ENCODE measurements at regions not wholly inside any gene's neighbourhood (a gene's known extent, or its start where the extent isn't known, plus 50 kb on each side); places are given as distances from the start of the nearest gene placed in this dataset.
"Not testable (repeated sequence)": the region's sequence is repeated elsewhere in the genome, so short reads cannot be mapped to it uniquely, and the experiment has no call there.

GRCh38 chr3:110519071-110519470, 552.5 kb upstream of the NECTIN3 start:
- no peak overlapping the region for H3K4me3 ChIP-seq (ENCODE audit: low read depth, low read length, poor library complexity, severe bottlenecking)
- intact Hi-C loops (cut with micrococcal nuclease; ENCODE audit: unreplicated experiment), result no loop called here
- H3K9me3 ChIP-seq (ENCODE audit: low read depth, low read length, poor library complexity, severe bottlenecking), result no peaks in the 10 kb centered on the region
- no peaks in the 10 kb centered on the region for H3K36me3 ChIP-seq (ENCODE audit: insufficient read depth, low read length, poor library complexity, severe bottlenecking)
- POLR2A ChIA-PET (ENCODE audit: low non-redundant PET), result no interaction called here
- CTCF ChIA-PET, result no interaction called here
- no peak overlapping the region for H3K27ac ChIP-seq (ENCODE audit: low read depth, low read length, poor library complexity, severe bottlenecking)
- BruUV-seq (replicated peaks), result no TSS peak
- H3K27me3 ChIP-seq (replicated peaks; ENCODE audit: insufficient read depth, low read depth, low read length, poor library complexity), result no peaks in the 10 kb centered on the region
- DNase-seq (ENCODE audit: low spot score), result no peak
- H3K4me1 ChIP-seq (ENCODE audit: insufficient read depth, low read length, poor library complexity, severe bottlenecking), result no peaks in the 10 kb centered on the region
- no peak for TF ChIP-seq CTCF (conservative IDR thresholded peaks at IDR 0.05; ENCODE audit: low read depth, low read length)
- no peak for TF ChIP-seq EZH2 (IDR thresholded peaks at IDR 0.05; ENCODE audit: borderline replicate concordance, low read depth, low read length, poor library complexity, severe bottlenecking)

GRCh38 chr3:110521019-110521418, 550.6 kb upstream of the NECTIN3 start:
- CTCF ChIA-PET, result no interaction called here
- POLR2A ChIA-PET (ENCODE audit: low non-redundant PET), result no interaction called here
- intact Hi-C loops (cut with micrococcal nuclease; ENCODE audit: unreplicated experiment), result no loop called here
- H3K9me3 ChIP-seq (ENCODE audit: low read depth, low read length, poor library complexity, severe bottlenecking), result no peaks in the 10 kb centered on the region
- DNase-seq (ENCODE audit: low spot score), result no peak
- H3K27ac ChIP-seq (ENCODE audit: low read depth, low read length, poor library complexity, severe bottlenecking), result no peak overlapping the region
- H3K36me3 ChIP-seq (ENCODE audit: insufficient read depth, low read length, poor library complexity, severe bottlenecking), result no peaks in the 10 kb centered on the region
- TF ChIP-seq EZH2 (IDR thresholded peaks at IDR 0.05; ENCODE audit: borderline replicate concordance, low read depth, low read length, poor library complexity, severe bottlenecking), result no peak
- TF ChIP-seq CTCF (conservative IDR thresholded peaks at IDR 0.05; ENCODE audit: low read depth, low read length), result no peak
- H3K4me3 ChIP-seq (ENCODE audit: low read depth, low read length, poor library complexity, severe bottlenecking), result no peak overlapping the region
- no peaks in the 10 kb centered on the region for H3K27me3 ChIP-seq (replicated peaks; ENCODE audit: insufficient read depth, low read depth, low read length, poor library complexity)
- H3K4me1 ChIP-seq (ENCODE audit: insufficient read depth, low read length, poor library complexity, severe bottlenecking), result no peaks in the 10 kb centered on the region
- no TSS peak for BruUV-seq (replicated peaks)

GRCh38 chr3:110525558-110526064, 546.0 kb upstream of the NECTIN3 start:
- H3K36me3 ChIP-seq (ENCODE audit: insufficient read depth, low read length, poor library complexity, severe bottlenecking); H3K27ac ChIP-seq (ENCODE audit: low read depth, low read length, poor library complexity, severe bottlenecking); CTCF ChIA-PET; BruUV-seq (replicated peaks); H3K4me3 ChIP-seq (ENCODE audit: low read depth, low read length, poor library complexity, severe bottlenecking); H3K9me3 ChIP-seq (ENCODE audit: low read depth, low read length, poor library complexity, severe bottlenecking); DNase-seq (ENCODE audit: low spot score); POLR2A ChIA-PET (ENCODE audit: low non-redundant PET); H3K27me3 ChIP-seq (replicated peaks; ENCODE audit: insufficient read depth, low read depth, low read length, poor library complexity): not testable (repeated sequence)
- intact Hi-C loops (cut with micrococcal nuclease; ENCODE audit: unreplicated experiment), result loop anchor here (5.0 kb wide), 1 partner anchor 98 kb away; no protein-coding TSS in a partner anchor
- H3K4me1 ChIP-seq (ENCODE audit: insufficient read depth, low read length, poor library complexity, severe bottlenecking), result peaks cover 20% of the 10 kb centered on the region

All from A673 (cell line).